ENCODE measurements at regions not wholly inside any gene's neighbourhood (a gene's known extent, or its start where the extent isn't known, plus 50 kb on each side); places are given as distances from the start of the nearest gene placed in this dataset.
"Not testable (repeated sequence)": the region's sequence is repeated elsewhere in the genome, so short reads cannot be mapped to it uniquely, and the experiment has no call there.

DNA sequence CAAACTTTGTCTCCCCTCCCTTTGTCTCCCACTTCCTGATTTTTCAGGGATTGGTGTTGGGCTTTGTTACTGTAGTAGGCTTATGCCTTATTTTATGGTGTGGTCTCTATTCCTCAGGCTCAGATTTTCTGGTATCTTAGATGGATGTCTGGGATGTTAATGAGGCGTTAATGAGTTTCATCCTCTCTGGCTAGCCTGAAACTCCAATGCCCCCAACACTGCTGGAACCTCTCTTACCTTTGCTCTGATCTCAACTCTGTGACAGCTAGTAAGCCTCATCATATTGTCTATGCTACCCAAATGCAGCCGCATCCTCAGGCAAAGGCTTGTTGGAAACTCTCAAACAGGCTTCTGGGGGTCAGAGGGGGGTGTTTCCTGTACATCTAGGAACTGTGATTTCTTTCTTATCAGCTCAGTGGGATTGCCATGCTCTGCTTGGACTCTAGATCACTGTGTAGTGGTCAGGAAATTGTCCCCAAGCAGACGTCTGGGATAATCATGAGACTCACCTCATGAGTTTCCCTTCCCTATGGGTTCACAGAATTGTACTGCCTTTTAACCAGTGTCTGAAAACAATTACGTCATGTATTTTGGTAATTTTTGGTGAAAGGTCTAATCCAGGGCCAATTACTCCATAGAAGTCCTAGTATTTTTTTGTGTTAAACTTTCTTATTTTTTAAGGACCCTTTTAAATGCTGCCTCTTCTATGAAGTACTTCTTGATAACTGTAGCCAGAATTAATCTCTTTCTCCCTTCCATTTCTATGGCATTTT lies 88.8 kb upstream of the TRPC7 start:
- DNase-seq: no peak

DNA sequence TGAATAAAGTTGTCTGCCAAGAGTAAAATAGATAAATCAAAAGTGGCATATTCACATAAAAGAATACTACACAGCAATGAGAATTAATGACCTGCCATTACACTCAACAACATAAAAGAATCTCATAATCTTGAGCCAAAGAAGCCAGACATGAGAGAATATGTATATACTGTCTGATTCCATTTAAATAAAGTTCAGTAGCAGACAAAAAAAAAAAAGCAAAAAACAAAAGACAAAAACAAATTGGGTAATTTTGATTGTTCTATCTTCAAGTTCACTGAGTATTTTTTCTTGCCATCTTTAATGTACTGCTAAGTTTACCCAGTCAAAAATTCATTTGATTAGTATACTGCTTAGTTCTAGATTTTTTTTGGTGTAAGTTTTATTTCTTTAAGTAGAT lies 87.9 kb upstream of the TRPC7 start:
- DNase-seq: no peak

DNA sequence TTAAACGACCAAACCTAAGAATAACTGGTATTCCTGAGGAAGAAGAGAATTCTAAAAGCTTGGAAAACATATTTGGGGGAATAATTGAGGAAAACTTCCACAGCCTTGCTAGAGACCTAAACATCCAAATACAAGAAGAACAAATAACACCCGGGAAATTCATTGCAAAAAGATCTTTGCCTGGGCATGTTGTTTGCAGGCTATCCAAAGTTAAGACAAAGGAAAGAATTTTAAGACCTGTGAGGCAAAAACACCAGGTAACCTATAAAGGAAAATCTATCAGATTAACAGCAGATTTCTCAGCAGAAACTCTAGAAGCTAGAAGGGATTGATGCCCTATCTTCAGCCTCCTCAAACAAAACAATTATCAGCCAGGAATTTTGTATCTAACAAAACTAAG lies 82.2 kb upstream of the TRPC7 start:
- DNase-seq: not testable (repeated sequence)

DNA sequence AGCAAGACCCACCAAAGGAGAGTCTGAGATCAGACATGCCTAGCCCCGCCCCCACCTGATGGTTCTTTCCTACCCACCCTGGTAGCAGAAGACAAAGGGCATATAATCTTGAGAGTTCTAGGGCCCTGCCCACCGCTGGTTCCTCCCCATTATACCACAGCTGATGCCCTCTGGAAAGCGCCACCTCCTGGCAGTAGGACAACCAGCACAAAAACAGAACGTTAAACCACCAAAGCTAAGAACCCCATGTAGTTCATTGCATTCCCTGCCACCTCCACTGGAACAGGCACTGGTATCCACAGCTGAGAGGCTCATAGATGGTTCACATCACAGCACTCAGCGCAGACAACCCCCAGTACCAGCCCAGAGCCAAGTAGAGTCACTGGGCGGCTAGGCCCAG lies 81.2 kb upstream of the TRPC7 start:
- no peak for DNase-seq

DNA sequence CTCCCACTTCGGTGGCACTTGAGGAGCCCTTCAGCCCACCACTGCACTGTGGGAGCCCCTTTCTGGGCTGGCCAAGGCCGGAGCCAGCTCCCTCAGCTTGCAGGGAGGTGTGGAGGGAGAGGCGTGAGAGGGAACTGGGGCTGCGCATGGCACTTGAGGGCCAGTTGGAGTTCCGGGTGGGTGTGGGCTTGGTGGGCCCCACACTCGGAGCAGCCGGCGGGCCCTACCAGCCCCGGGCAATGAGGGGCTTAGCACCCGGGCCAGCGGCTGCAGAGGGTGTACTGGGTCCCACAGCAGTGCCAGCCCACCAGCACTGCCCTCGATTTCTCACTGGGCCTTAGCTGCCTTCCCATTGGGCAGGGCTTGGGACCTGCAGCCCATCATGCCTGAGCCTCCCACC lies 78.8 kb upstream of the TRPC7 start:
- not testable (repeated sequence) for DNase-seq

DNA sequence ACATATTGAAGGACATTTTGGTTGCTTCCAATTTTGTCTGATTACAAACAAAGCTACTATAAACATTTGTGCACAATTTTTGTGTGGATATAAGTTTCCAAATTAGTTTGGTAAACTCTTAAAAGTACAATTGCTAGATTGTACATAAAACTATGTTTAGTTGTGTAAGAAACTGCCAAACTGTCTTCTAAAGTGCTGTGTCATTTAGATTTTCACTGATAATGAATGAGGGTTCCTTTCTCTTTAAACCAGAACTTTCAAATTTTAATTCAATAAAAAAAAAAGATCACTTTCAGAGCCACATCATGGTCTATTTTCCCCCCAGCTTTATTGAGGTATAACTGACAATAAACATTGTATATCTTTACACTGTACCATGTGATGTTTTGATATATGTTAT lies 74.0 kb upstream of the TRPC7 start:
- DNase-seq: no peak

DNA sequence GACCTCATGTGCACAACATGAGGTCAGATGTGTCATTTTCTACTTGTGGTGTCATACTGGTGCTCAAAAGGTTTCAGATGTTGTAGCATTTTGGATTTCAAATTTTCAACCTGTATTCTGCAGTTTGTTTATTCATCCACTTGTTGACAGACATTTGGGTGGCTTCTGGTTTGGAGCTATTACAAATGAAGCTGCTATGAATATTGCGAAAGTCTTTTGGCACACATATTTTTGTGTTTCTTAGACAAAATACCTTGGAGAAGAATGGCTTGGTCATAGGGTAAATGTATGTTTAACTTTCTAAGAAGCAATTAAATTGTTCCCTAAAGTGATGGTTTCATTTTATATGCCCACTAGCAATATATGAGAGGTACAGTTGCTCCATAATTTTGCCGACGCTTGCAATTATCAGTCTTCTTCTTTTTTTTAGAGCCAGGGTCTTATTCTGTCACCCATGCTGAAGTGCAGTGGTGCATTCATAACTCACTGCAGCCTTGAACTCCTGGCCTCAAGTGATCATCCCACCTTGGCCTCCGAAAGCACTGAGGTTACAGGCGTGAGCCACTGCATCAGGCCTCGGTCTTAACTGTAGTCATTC lies 70.7 kb upstream of the TRPC7 start:
- no peak for DNase-seq

DNA sequence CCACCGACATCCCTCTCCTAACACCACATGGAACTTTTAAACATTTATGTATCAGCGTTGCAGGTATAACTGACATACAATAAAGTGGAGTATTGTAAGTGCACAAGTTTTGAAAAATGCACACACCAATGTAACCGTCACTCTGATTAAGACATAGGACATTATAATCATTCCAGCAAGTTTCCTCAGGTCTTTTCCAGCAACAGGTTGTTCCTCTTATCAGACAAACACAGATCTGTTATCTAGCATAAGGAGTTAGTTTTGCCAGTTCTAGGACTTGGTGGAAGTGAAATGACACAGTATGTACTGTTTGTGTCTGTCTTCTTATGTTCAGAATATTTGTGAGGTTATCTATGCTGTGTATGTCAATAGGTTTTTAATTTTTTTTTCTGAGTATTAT lies 69.5 kb upstream of the TRPC7 start:
- no peak for DNase-seq

DNA sequence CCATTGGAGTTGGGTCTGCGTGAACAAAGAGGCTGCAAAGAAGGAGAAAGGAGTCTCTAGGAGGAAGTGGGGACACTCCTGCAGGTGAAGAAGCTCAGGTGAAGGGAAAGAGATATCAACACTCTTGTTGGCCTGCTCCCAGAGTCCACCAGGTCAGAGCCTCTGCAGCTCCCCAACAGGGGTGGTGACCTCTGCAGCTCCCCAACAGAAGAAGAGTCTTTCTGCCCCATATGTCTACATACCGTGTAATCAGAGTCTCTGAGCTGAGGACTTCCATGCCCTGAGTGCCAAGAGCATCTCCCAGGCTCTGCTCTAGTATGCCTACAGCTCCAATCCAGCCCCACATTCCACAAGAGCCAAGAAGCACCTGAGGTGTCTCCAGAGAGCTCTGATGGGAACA lies 67.4 kb upstream of the TRPC7 start:
- DNase-seq: no peak

DNA sequence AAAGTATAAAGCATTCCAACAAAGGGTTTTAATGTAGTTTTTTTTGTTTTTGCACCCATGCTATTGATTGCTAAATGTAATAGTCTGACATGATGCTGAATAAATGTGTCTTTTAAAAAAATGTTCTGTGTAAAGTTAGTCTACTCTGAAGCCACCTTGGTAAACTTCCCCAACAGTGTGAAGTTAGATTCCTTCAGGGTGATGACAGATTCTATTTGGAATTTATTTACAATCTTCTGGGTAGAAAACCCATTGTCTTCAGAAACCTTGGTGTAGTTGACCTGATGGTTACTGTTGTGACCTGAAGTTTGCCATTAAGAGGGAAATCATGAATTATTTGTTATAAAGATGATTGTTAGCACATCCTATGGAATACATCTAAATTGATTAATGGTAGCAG lies 64.7 kb upstream of the TRPC7 start:
- DNase-seq: no peak

DNA sequence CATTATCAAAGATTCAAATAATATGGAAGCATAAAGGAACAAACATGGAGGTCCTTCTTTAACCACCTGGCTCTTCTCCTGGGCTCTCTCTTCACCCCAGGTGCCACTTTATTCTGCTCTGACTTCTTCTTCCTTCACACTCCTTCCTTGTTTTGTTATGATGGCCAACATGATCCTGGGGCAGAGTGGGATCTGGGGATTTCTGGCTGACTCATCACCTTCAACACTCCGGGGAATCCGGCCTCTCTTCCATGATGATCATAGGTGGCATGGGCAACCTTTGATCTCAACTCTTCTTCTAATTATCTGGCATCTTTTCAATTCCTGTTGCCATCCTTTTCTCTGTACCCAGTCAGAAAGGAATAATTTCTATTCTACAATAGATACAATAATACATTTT lies 62.1 kb upstream of the TRPC7 start:
- no peak for DNase-seq

DNA sequence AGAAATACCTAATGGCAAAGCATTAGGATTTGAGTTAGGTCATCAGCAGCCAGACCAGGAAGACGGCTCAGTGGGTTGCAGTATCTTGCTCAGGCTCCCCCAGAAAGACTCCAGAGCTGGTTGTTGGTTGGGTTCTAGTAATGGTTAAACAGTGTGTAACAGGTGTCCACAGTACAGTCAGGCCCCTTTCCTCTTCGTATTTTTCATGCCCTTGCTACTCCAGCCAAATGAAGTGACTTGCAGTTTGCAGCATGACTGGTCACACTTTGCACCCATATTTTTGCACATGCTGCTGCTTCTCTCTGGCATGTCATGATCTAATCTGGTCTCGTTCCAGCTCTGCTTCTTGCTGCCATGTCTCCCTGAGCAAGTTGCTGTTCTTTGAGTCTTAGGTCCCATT lies 60.6 kb upstream of the TRPC7 start:
- no peak for DNase-seq

DNA sequence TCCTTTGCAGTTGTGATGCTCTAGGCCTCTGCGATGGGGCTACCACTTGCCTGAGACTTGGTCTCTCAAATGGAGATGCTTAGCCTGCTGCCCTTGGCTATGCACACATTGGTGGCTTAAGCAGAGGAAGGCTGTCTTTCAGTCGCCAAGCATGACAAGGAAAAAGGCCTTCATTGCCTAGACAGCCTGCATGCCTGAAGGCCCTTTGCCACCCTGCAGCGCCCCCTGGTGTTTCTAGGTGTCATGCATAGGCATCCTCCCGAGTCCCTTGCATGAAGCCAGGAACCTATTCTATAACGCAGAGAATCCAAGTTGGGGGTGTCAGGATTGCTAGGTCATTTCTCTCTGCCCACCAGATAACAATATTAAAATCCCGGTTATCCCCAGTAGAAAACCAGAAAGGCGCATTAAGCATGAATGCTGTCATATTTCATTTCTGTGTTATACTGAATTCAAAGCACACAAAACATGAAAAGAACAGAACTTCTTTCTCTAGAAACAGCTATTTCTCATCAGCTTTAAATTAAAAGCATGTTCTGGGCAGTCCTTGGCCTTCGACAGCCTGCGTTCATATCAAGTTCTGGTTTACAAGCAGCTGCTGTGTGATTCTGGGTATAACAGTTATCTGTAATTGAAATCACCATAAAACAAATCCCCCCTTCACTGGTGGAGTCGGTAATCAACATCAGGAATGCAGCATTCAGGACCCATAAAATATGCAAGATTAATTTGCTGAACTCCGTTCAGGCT lies 59.7 kb upstream of the TRPC7 start:
- peak; percentile 28 for DNase-seq

DNA sequence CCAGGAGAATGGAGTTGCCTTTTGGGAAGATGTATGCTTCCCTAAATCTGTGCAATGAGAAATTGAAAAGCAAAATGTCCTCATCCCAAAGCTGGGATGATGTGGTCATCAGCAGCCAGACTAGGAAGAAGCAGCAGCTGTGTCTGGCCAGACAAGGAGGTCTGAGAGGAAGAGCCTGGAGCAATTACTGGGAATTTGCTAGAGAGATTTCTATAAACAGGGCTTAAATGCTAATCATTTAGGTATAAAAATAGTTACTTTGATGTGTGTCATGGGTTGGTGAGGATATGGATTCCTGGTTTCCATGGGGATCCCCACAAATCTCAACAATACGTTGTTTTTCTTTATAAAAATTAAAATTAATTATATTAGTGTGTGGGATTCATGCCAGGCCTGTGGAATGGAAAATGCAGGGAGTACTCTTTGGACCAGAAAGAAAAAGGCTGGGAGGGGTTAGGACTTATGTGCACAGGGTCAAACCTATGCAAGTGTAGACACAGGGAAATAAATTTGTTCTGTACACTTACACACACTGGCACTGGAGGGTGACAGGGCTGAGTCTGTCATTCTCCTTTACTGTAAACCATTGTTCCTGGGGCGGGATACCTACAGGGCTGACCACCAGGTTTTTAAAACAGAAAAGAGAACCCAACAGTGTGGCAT lies 58.7 kb upstream of the TRPC7 start:
- no peak for DNase-seq

DNA sequence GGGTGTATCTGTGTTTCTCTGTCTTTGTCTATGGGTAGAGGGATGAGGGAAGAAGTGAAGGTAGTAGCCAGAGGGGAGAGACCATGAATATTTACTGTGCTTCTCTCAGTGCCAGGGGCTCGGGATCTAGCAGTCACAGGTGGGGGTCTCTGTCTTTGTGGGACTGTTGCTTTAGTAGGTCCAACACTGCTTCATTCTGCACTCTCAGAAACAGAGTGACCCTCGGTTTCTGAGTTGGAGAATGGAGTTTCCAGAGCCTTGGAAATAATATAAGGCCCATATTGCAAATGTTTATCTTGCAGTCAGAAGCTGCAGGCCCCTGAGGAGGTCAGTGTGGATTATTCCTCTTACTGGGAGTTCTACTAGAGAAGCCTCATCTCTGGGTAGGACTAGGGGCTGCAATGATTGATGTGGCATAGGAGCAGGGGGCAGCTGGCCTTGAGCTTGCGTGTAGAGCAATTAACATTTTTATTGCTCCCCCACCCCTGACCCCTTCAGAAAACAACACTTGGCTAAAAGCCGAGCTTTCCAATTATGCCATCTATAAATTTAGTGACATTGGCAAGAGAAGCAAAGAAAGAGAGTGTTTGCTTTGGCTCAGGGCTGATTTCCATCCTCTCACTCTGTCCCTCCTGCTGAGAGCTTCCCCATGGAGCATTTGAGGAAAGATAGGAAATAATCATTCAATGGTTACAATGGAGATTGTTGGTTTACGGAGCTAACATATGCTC lies 55.0 kb upstream of the TRPC7 start:
- DNase-seq: no peak

DNA sequence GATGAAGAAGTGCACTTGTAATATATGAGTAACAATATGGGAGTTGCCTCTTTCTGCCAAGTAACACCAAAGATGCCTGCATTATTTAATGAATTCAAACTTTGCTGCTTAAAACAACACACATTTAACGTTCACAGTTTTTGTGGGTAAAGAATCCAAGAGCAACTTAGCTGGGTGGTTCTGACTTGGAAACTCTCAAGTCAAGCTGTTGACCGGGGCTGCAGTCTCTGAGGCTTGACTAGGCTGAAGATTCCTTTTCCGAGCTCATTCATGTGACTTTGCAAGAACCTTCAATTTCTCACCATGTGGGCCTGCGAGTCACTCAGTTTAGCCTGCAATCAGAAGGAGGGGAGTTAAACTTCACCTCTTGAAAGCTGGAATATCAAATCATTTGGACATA lies 53.0 kb upstream of the TRPC7 start:
- DNase-seq: no peak
